NT2/D1 (cell line): ENCODE measurements at regions not wholly inside any gene's neighbourhood (a gene's known extent, or its start where the extent isn't known, plus 50 kb on each side); places are given as distances from the start of the nearest gene placed in this dataset.

Source experiments
- YY1 ChIP-seq: IDR thresholded peaks from 2 replicates; pipeline ENCODE4 v1.6.1; 2011; ENCODE audit not compliant: insufficient read length, insufficient read depth
- ZNF274 ChIP-seq: IDR thresholded peaks from 2 replicates; pipeline ENCODE4 v1.6.1; 2011; ENCODE audit warnings: mild to moderate bottlenecking, low read depth, low read length

DNA sequence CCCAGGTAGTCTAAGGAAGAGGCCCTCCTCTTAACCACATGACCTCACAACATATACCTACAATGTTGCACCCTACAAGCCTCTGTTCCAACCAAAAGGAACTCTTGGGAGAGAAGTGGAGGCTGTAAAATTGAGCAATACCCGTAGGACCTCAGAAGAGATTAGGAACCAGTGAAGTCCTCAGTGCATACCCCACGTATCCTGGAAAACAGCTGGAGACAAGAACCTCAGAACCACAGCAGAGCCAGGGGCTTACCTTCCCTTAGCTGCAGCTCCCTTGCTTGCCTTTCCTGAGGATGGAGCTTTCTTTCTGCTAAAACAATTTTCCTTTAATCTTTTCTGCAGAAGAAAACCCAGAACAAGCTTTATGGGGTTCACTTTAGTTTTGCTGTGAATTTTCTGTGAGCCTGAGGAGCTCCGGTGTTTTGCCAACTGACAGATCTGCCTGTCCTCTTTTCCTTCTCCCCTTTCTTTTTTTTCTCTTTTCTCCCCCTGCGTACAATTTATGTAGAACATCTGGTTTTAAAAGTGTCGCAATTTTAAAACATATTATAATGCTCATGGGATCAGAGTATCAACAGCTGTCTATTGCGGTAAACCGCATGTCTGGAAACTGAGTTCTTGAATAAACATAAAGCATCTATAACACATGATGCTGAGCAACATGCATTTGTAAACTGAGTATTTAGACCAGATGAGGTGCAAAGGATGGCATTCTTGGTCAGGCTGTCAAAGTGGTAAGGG, 226.4 kb upstream of the MAF start:
- TF ChIP-seq ZNF274 (no peak), YY1 (no peak)
